Putamen (tissue), 1 donor: ENCODE measurements at regions not wholly inside any gene's neighbourhood (a gene's known extent, or its start where the extent isn't known, plus 50 kb on each side); places are given as distances from the start of the nearest gene placed in this dataset.
A peak's percentile ranks its signal among the peaks of the same experiment; 100 is the strongest.
"Not testable (repeated sequence)": the region's sequence is repeated elsewhere in the genome, so short reads cannot be mapped to it uniquely, and the experiment has no call there.

Source experiments
- DNase-seq: peaks from one replicate; pipeline ENCODE4 v3.0.0-alpha.2; 2016; ENCODE audit warnings: low spot score

GRCh38 chr11:39674761-39675160, 1784.7 kb downstream of the LRRC4C start:
- no peak for DNase-seq

GRCh38 chr11:39674024-39674423, 1785.4 kb downstream of the LRRC4C start:
- peak; percentile 34 for DNase-seq

DNA sequence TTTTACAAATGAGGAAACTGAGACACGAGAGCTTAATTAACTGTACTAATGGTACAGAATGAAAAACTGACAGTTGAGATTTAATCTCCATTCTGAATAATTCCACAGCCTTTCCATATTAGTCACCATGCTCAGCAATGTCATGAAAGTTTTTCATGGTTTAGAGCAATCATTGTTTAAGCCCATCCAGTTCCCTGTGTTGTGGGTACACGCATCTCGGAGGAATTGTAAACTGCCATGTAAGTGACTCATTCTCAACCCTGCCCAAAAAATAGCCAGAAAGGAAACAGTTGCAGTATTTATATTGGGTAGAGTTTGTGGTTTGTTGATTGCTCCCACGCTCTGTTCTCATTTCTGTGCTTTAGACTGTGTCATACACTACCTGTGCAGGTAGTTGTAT, 1790.8 kb downstream of the LRRC4C start:
- DNase-seq: no peak

GRCh38 chr11:39664023-39664422, 1795.4 kb downstream of the LRRC4C start:
- DNase-seq: no peak

- DNase-seq: no peak
Measured at GRCh38 chr11:39661890-39662289, 1797.6 kb downstream of the LRRC4C start.

- no peak for DNase-seq
Measured at GRCh38 chr11:39651857-39652461, 1807.5 kb downstream of the LRRC4C start.

GRCh38 chr11:39641751-39642150, 1817.7 kb downstream of the LRRC4C start:
- no peak for DNase-seq

DNA sequence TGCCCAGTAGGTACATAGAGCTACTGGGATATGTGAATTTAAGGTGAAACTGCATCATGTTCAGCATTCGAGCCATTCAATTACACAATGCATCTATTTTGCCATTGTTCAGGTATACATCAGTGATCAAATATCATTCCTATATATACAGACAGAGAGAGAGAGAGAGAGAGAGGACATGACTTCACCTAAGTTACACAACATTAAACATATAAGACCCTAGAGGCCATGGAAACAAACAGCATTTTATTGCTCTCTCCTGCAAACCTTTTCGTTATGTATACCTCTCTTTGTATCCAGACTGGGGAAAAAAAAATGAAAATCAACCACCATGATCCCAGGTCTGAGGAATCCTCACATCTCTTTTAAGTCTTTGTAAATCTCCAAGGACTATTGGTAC, 1829.1 kb downstream of the LRRC4C start:
- no peak for DNase-seq

- no peak for DNase-seq
Measured at GRCh38 chr11:39628311-39628710, 1831.1 kb downstream of the LRRC4C start.

DNA sequence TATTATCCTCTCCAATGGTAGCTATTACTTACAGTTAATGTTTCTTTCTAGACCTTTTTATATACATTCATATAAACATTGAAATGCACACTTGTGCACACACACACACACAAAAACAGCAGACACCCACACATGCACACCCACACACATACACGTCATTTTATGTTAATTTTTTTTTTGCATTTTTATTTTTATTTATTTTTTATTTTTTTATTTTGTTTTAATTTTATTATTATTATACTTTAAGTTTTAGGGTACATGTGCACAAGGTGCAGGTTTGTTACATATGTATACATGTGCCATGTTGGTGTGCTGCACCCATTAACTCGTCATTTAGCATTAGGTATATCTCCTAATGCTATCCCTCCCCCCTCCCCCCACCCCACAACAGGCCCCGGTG, 1839.1 kb downstream of the LRRC4C start:
- DNase-seq: not testable (repeated sequence)

DNA sequence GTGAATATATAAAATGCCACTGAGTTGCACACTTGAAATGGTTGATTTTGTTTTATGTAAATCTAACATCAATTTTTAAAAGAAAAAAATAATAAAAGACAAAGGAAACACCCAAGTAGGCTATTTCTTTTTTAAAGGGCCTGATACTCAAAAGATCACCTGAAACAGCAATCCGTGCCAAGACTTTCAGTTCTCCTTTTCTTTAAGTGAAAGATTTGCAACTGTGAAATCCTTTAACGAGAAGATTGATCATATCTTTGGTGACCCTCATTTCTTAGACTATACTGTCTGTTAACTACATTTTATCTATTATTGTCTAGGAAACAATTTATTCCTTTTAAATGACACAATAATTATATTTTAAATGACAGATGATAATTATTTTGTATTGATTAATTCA, 1841.5 kb downstream of the LRRC4C start:
- DNase-seq: no peak

DNA sequence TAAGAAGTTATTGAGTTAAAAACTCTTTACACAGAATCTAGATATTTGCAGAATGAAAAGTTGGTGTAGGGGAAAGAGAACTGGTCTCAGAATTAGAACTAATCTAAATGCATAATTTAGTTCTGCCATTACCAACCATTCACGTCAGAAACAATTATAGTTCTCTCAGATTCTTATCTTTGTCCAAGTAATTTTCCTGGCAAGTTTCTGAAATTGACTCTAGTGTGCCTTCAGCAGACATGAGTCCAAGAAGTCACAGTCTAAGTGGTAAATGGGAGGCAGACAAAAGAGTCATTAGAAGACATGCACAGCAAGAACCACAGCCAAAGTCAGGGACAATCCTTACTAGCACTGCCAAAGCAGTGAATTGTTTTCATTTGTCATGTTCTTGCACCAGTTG, 1870.1 kb downstream of the LRRC4C start:
- DNase-seq: no peak

- DNase-seq: peak; percentile 58
Measured at GRCh38 chr11:39586036-39586435, 1873.4 kb downstream of the LRRC4C start.

DNA sequence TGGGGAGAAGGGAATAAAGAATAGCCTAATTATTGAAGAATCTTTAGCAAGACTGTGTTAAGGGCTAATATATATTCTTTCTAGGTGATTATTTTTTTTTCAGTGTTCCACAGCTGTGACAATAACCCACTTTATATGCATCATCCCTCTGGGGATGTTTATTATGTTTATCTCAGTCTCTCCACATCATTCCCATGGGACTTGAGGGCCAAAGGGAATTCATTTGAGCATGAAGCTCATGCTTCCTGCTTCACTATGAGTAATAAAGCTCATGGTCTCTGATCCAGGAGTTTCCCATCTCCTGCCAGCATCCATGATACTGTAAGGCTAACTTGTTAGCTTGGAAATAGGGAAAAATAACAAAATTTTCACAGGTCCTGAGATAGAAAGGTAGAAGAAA, 1888.4 kb downstream of the LRRC4C start:
- DNase-seq: no peak

DNA sequence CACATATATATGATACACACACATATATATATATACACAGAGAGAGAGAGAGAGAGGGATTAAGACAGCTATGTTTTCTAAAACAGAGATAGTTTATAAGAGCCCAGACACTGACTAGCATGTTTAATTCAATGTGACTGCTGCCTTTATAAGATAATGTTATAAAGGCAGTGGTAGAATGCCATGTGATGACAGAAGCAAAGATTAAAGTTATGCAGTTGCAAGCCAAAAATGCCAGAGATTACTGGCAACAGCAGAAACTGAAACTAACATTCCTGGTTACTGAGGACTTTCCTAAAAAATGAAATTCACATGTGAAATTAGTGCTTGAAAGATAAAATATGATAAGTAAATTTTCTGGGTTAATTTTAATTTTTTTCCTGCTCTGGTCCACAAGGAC, 1888.9 kb downstream of the LRRC4C start:
- no peak for DNase-seq

DNA sequence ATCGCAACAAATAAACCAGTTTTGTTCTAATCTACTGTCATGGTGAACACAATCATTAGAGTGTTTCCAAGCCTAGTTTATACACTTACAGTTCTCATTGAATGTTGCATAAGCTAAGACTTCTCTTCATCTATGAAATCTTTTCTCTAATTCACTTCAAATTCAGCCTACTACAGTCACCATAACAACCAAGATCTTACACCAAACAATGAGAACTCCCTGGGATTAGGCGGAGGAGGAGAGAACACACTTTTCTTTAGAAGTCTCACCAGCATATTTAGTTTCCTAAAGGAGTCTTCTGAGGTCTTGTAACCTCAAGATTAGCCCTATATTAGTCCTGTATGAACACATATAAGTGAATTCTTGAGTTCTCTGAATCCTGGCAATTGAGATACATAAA, 1889.7 kb downstream of the LRRC4C start:
- peak; percentile 37 for DNase-seq

DNA sequence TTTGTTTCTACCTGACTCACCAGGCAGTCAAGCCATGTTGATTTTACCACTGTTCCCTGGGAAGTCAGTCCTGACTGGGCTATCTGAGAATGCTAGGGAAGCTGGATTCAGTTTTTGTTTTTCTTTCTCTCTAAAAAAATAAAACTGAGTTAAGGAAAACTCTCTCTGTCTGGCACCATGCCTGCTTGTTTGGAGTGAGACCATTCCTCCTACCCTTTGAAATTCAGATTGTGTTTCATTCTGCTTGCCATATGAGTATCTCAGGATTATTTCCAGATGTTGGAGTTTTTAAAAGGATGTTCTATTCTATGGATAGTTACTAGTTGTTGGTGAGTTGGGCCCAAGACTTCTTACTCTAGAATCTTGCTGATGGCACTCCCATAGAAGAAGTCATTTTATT, 1917.0 kb downstream of the LRRC4C start:
- no peak for DNase-seq

DNA sequence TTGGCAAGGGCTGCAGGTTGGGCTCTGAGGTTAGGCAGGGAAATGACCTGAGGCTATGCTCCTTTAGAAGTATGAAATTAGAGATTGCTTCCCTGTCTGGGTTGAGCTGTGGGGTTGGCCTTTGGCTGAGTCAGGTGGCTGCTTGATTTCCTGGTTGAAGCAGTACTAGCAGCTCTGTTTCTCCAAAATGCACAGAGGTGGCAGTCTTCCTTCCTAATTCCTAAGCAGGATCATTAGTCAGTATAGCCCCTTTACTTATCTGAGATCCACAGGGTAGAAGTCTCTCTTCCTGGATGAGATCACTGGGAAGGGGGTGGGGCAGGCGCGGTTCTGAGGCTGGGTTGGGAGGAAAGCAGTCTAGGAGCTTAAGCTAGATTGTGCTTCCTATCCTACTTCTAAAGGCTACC, 1917.5 kb downstream of the LRRC4C start:
- no peak for DNase-seq

DNA sequence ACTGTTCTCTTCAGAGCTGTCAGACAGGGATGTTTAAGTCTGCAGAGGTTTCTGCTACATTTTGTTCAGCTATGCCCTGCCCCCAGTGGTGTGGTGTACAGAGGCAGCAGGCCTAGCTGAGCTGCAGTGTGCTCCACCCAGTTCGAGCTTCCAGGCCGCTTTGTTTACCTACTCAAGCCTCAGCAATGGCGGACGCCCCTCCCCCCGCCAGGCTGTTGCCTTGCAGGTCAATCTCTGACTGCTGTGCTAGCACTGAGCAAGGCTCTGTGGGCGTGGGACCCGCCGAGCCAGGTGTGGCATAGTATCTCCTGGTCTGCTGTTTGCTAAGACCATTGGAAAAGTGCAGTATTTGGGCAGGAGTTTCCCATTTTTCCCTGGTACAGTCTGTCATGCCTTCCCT, 1923.1 kb downstream of the LRRC4C start:
- not testable (repeated sequence) for DNase-seq
